ENCODE measurements at regions not wholly inside any gene's neighbourhood (a gene's known extent, or its start where the extent isn't known, plus 50 kb on each side); places are given as distances from the start of the nearest gene placed in this dataset.
"Not testable (repeated sequence)": the region's sequence is repeated elsewhere in the genome, so short reads cannot be mapped to it uniquely, and the experiment has no call there.

DNA sequence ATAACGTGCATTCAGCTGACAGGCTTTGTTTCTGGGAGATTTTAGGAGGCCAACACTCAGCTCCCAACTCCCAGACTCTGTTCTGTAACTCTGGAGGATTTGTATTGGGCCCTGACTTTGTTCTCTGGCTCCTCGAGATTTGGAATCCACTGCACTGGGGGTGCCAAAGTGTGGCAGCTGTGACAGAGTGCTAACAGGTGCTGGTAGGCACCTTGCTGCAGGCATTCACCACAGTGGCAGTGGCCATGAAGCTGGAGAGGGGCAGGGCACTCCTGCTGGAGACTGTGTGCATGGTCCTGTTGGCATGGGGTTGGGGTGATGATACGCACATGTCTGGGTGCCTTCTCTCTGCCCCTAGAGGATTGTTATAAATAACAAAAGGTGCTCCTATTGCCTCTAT lies 1094.9 kb upstream of the SLIT2 start:
- DNase-seq: no peak
- no peak overlapping the region for H3K4me3 ChIP-seq
- 84 to 88% (median 84%) methylated on average over 3 of the region's 3 CpGs for WGBS, 3 donors

DNA sequence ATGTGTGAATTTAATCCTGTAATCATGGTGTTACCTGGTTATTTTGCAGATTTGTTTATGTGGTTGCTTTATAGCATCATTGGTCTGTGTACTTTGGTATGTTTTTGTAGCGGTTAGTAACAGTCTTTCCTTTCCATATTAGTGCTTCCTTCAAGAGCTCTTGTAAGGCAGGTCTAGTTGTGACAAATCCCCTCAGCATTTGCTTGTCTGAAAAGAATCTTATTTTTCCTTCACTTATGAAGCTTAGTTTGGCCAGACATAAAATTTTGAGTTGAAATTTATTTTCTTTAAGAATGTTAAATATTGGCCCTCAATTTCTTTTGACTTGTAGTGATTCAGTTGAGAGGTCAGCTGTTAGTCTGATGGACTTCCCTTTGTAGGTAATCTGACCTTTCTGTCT lies 1096.1 kb upstream of the SLIT2 start:
- TF ChIP-seq CTCF (IDR thresholded peaks at IDR 0.05) (no peak), EP300 (IDR thresholded peaks at IDR 0.05) (no peak), POLR2A (IDR thresholded peaks at IDR 0.05) (no peak)
- H3K36me3 ChIP-seq: no peaks in the 10 kb centered on the region
- no peak overlapping the region for H3K4me3 ChIP-seq
- DNase-seq: no peak
- H3K27ac ChIP-seq: no peak overlapping the region
- intact Hi-C loops (cut with DNase I): no loop called here
- no peaks in the 10 kb centered on the region for H3K27me3 ChIP-seq
- no peaks in the 10 kb centered on the region for H3K4me1 ChIP-seq (ENCODE audit: insufficient read depth)
- H3K9me3 ChIP-seq: no peaks in the 10 kb centered on the region
- whole genome bisulfite sequencing, 3 donors: 94 to 100% (median 94%) methylated on average over 1 of the region's 1 CpG

More for the DNA sequence above, 1094.9 kb upstream of the SLIT2 start:
- H3K27me3 ChIP-seq: no peaks in the 10 kb centered on the region
- no peaks in the 10 kb centered on the region for H3K4me1 ChIP-seq (ENCODE audit: insufficient read depth)
- H3K27ac ChIP-seq: no peak overlapping the region
- H3K36me3 ChIP-seq: no peaks in the 10 kb centered on the region
- TF ChIP-seq POLR2A (IDR thresholded peaks at IDR 0.05) (no peak), EP300 (IDR thresholded peaks at IDR 0.05) (no peak), CTCF (IDR thresholded peaks at IDR 0.05) (no peak)
- intact Hi-C loops (cut with DNase I): no loop called here
- no peaks in the 10 kb centered on the region for H3K9me3 ChIP-seq

DNA sequence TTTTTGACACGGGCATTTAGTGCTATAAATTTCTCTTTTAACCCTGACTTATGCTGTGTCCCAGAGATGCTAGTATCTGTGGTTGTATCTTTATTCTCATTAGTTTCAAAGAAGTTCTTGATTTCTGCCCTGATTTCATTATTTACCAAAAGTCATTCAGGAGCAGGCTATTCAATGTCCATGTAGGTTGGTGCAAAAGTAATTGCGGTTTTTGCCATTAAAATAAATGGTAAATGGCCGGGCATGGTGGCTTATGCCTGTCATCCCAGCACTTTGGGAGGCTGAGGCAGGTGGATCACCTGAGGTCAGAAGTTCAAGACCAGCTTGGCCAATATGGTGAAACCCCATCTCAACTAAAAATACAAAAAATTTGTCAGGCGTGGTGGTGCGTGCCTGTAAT lies 1097.4 kb upstream of the SLIT2 start:
- H3K36me3 ChIP-seq; H3K27ac ChIP-seq; intact Hi-C loops (cut with DNase I); H3K27me3 ChIP-seq; DNase-seq; H3K9me3 ChIP-seq; H3K4me1 ChIP-seq (ENCODE audit: insufficient read depth); H3K4me3 ChIP-seq: not testable (repeated sequence)
- WGBS, 3 donors: 95 to 98% (median 97%) methylated on average over 5 of the region's 5 CpGs

DNA sequence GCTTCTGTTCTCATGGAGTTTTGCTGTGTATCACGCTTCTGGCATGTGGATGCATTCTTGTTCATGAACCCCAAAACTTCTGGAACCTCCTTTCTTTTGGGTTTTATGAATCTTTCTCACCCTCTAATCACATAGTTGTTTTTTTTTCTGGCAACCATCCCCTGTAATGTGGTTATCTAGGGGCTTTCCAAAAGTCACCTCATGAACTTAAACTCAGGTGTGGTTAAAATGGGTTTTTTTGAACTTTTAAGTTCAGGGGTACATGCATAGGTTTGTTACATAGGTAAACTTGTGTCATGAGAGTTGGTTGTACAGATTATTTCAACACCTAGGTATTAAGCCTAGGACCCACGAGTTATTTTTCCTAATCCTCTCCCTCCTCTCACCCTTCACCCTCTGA lies 1099.4 kb upstream of the SLIT2 start:
- WGBS, 3 donors: 77 to 93% (median 78%) methylated on average over 2 of the region's 2 CpGs
- Histone ChIP-seq H3K36me3 (no peaks in the 10 kb centered on the region), H3K9me3 (no peaks in the 10 kb centered on the region), H3K4me3 (no peak overlapping the region), H3K27ac (no peak overlapping the region), H3K4me1 (ENCODE audit: insufficient read depth) (no peaks in the 10 kb centered on the region), H3K27me3 (no peaks in the 10 kb centered on the region)
- intact Hi-C loops (cut with DNase I): no loop called here
- no peak for DNase-seq
- TF ChIP-seq EP300 (IDR thresholded peaks at IDR 0.05): no peak
- TF ChIP-seq POLR2A (IDR thresholded peaks at IDR 0.05): no peak
- TF ChIP-seq CTCF (IDR thresholded peaks at IDR 0.05): no peak

GRCh38 chr4:19151684-19152083 lies 1100.0 kb upstream of the SLIT2 start:
- Histone ChIP-seq H3K36me3 (no peaks in the 10 kb centered on the region), H3K4me3 (no peak overlapping the region), H3K9me3 (no peaks in the 10 kb centered on the region), H3K4me1 (ENCODE audit: insufficient read depth) (no peaks in the 10 kb centered on the region), H3K27ac (no peak overlapping the region), H3K27me3 (no peaks in the 10 kb centered on the region)
- TF ChIP-seq POLR2A (IDR thresholded peaks at IDR 0.05) (no peak), EP300 (IDR thresholded peaks at IDR 0.05) (no peak), CTCF (IDR thresholded peaks at IDR 0.05) (no peak)
- no peak for DNase-seq
- intact Hi-C loops (cut with DNase I): no loop called here
- 70 to 84% (median 83%) methylated on average over 1 of the region's 1 CpG for WGBS, 3 donors
